Endothelial cell of umbilical vein (primary cell): ENCODE measurements at regions not wholly inside any gene's neighbourhood (a gene's known extent, or its start where the extent isn't known, plus 50 kb on each side); places are given as distances from the start of the nearest gene placed in this dataset.

ENCODE experiments used
- EZH2 ChIP-seq: IDR thresholded peaks from 2 replicates; pipeline ENCODE4 v1.6.1; 2012; ENCODE audit warnings: borderline replicate concordance, low read depth, mild to moderate bottlenecking, moderate library complexity, low read length, inconsistent platforms; ENCODE audit not compliant: severe bottlenecking
- FOS ChIP-seq: IDR thresholded peaks from 2 replicates; pipeline ENCODE4 v1.6.1; 2011; ENCODE audit warnings: mild to moderate bottlenecking, low read length, moderate library complexity, borderline replicate concordance; ENCODE audit not compliant: insufficient read depth
- JUN ChIP-seq: IDR thresholded peaks from 2 replicates; pipeline ENCODE4 v1.6.1; 2011; ENCODE audit warnings: borderline replicate concordance, low read depth; ENCODE audit not compliant: insufficient read length, insufficient read depth
- MYC ChIP-seq: IDR thresholded peaks from one replicate; pipeline ENCODE4 v1.6.1; 2011; ENCODE audit warnings: mild to moderate bottlenecking, low read depth, low read length
- POLR2A ChIP-seq: IDR thresholded peaks from 2 replicates; pipeline ENCODE4 v1.6.1; 2012; ENCODE audit warnings: low read depth, mild to moderate bottlenecking, control low read depth, low read length
- POLR2AphosphoS5 ChIP-seq: IDR thresholded peaks from 2 replicates; pipeline ENCODE4 v1.6.1; 2012; ENCODE audit warnings: low read depth, mild to moderate bottlenecking, control low read depth, low read length, moderate library complexity; ENCODE audit not compliant: insufficient read depth
- TF ChIP-seq, protein P1 (sequence below), 2 donors: IDR thresholded peaks; 1 replicate in 1 of 2; 2 replicates in 1 of 2; pipeline ENCODE4 v1.5.1; 2011; ENCODE audit warnings: low read length in 2 of 2, mild to moderate bottlenecking in 2 of 2, moderate library complexity in 2 of 2, control low read depth in 1 of 2, inconsistent platforms in 1 of 2, low read depth in 1 of 2; ENCODE audit not compliant: insufficient read depth in 1 of 2; ENCODE audit errors: extremely low read depth in 1 of 2
- TF ChIP-seq, protein P2 (sequence below): IDR thresholded peaks from 2 replicates; pipeline ENCODE4 v1.6.1; 2011; ENCODE audit not compliant: insufficient read depth, insufficient read length

DNA sequence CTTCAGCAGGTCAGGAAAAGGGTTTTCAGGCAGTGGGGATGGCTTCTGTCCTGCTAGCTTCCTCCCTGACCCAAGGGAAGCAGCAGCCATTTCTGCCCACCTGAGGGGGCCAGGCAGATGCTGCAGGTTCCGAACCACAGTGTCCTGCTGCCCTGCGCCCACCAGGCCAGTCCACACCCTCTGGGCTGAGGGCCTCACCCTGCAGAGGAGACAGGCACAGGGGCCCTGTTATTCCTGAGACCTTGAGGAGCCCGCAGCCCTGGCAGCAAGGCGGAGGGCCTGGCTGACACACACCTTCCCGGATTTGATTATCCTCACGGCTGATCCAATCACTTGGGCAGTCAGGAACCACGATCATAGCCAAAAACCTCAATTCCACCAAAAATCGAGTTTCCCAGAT lies 725.8 kb downstream of the BRD1 start:
- TF ChIP-seq, protein P1, sequence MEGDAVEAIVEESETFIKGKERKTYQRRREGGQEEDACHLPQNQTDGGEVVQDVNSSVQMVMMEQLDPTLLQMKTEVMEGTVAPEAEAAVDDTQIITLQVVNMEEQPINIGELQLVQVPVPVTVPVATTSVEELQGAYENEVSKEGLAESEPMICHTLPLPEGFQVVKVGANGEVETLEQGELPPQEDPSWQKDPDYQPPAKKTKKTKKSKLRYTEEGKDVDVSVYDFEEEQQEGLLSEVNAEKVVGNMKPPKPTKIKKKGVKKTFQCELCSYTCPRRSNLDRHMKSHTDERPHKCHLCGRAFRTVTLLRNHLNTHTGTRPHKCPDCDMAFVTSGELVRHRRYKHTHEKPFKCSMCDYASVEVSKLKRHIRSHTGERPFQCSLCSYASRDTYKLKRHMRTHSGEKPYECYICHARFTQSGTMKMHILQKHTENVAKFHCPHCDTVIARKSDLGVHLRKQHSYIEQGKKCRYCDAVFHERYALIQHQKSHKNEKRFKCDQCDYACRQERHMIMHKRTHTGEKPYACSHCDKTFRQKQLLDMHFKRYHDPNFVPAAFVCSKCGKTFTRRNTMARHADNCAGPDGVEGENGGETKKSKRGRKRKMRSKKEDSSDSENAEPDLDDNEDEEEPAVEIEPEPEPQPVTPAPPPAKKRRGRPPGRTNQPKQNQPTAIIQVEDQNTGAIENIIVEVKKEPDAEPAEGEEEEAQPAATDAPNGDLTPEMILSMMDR (IDR thresholded peaks at IDR 0.05; ENCODE audit: extremely low read depth in 1 of 2, insufficient read depth in 1 of 2, low read depth in 1 of 2, low read length in 2 of 2): no peak
- TF ChIP-seq POLR2A: no peak
- TF ChIP-seq POLR2AphosphoS5: no peak
- TF ChIP-seq MYC: no peak
- TF ChIP-seq, protein P2, sequence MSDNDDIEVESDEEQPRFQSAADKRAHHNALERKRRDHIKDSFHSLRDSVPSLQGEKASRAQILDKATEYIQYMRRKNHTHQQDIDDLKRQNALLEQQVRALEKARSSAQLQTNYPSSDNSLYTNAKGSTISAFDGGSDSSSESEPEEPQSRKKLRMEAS: no peak
- TF ChIP-seq FOS: no peak
- no peak for TF ChIP-seq EZH2
- TF ChIP-seq JUN: no peak
